Effector memory CD4-positive, alpha-beta T cell (primary cell): ENCODE measurements at regions not wholly inside any gene's neighbourhood (a gene's known extent, or its start where the extent isn't known, plus 50 kb on each side); places are given as distances from the start of the nearest gene placed in this dataset.
"Not testable (repeated sequence)": the region's sequence is repeated elsewhere in the genome, so short reads cannot be mapped to it uniquely, and the experiment has no call there.

Source experiments
- DNase-seq, 3 donors: peaks; one replicate each; pipeline ENCODE4 v3.0.0-alpha.2; 2020
- H3K27ac ChIP-seq: 2 replicates; pipeline ENCODE4 v1.7.0; 2013; ENCODE audit warnings: mild to moderate bottlenecking, low read length, moderate library complexity; ENCODE audit not compliant: insufficient read depth, poor library complexity, severe bottlenecking
- H3K27me3 ChIP-seq: replicated peaks from 2 replicates; pipeline ENCODE4 v1.7.0; 2013; ENCODE audit warnings: mild to moderate bottlenecking, low read length; ENCODE audit not compliant: insufficient read depth, control insufficient read depth, poor library complexity, severe bottlenecking
- H3K36me3 ChIP-seq: 2 replicates; pipeline ENCODE4 v1.7.0; 2013; ENCODE audit warnings: mild to moderate bottlenecking, low read length, moderate library complexity; ENCODE audit not compliant: control insufficient read depth, insufficient read depth
- H3K4me1 ChIP-seq: 2 replicates; pipeline ENCODE4 v1.7.0; 2013; ENCODE audit warnings: low read length, mild to moderate bottlenecking; ENCODE audit not compliant: control insufficient read depth, insufficient read depth, poor library complexity, severe bottlenecking
- H3K4me3 ChIP-seq: 2 replicates; pipeline ENCODE4 v1.7.0; 2013; ENCODE audit warnings: low read length, low read depth, mild to moderate bottlenecking; ENCODE audit not compliant: insufficient read depth, poor library complexity, severe bottlenecking
- H3K9me3 ChIP-seq: 2 replicates; pipeline ENCODE4 v1.7.0; 2013; ENCODE audit warnings: mild to moderate bottlenecking, low read length, moderate library complexity; ENCODE audit not compliant: control insufficient read depth

GRCh38 chr6:67792996-67793395, 842.1 kb upstream of the ADGRB3 start:
- H3K9me3 ChIP-seq, result no peaks in the 10 kb centered on the region
- no peak for DNase-seq
- no peak overlapping the region for H3K4me3 ChIP-seq
- no peaks in the 10 kb centered on the region for H3K4me1 ChIP-seq
- H3K27ac ChIP-seq, result no peak overlapping the region
- H3K27me3 ChIP-seq, result no peaks in the 10 kb centered on the region
- H3K36me3 ChIP-seq, result no peaks in the 10 kb centered on the region

DNA sequence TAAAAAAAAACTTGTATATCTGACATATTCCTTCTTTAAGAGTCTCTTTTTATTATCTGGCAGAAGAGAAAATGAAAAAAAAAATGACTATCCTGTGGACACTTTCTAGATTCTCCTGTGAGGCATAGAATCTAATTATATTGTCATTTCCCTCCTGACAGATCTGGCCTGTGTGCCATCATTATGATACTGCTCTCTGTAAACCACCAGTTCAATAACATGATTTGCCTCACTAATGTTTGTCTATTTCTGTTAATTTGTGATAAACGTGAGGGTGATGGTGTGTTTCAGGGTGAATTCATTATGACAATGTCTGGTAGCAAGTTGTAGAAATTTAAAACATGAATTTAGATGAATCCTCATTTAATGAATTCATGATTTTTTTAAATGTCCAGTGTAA, 844.5 kb upstream of the ADGRB3 start:
- Histone ChIP-seq H3K9me3 (no peaks in the 10 kb centered on the region), H3K27ac (no peak overlapping the region), H3K4me1 (no peaks in the 10 kb centered on the region), H3K27me3 (no peaks in the 10 kb centered on the region), H3K4me3 (no peak overlapping the region), H3K36me3 (no peaks in the 10 kb centered on the region)
- no peak for DNase-seq

DNA sequence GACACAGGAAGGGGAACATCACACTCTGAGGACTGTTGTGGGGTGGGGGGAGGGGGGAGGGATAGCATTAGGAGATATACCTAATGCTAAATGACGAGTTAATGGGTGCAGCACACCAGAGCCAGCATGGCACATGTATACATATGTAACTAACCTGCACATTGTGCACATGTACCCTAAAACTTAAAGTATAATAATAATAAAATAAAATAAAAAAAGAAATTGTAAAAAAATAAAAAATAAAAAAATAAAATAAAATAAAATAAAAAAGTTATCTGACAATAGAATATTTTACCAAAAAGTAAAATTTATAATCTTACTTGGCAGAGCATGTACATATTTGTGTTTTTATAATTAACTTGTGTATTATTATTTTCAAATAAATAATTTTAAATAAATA, 848.0 kb upstream of the ADGRB3 start:
- H3K36me3 ChIP-seq, H3K9me3 ChIP-seq, H3K27ac ChIP-seq, H3K27me3 ChIP-seq, DNase-seq, H3K4me3 ChIP-seq, H3K4me1 ChIP-seq: not testable (repeated sequence)

DNA sequence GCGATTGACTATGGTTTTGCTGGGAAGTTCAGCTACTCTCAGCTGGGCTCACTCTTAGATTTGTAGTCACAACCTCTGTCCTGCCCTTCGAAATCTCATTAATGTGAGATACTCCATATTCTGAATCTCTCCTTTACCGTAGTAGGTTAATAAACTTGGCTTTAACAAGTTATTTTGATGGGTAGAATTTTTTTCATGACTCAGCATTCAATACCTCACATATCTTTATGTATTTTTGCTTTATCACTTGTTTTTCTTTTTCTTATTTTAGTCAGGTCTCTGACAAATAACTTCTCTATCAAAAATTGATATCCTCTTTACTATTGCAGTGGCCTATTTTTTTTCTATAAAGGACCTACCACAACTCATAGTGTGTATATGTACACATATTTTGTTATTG, 855.2 kb upstream of the ADGRB3 start:
- H3K9me3 ChIP-seq, result no peaks in the 10 kb centered on the region
- no peaks in the 10 kb centered on the region for H3K27me3 ChIP-seq
- no peak overlapping the region for H3K27ac ChIP-seq
- no peak for DNase-seq
- H3K4me1 ChIP-seq, result no peaks in the 10 kb centered on the region
- no peak overlapping the region for H3K4me3 ChIP-seq
- H3K36me3 ChIP-seq, result no peaks in the 10 kb centered on the region

- Histone ChIP-seq H3K4me3 (no peak overlapping the region), H3K27ac (no peak overlapping the region), H3K27me3 (no peaks in the 10 kb centered on the region), H3K9me3 (no peaks in the 10 kb centered on the region), H3K36me3 (no peaks in the 10 kb centered on the region), H3K4me1 (no peaks in the 10 kb centered on the region)
- no peak for DNase-seq
Measured at GRCh38 chr6:67775333-67775732, 859.7 kb upstream of the ADGRB3 start.

DNA sequence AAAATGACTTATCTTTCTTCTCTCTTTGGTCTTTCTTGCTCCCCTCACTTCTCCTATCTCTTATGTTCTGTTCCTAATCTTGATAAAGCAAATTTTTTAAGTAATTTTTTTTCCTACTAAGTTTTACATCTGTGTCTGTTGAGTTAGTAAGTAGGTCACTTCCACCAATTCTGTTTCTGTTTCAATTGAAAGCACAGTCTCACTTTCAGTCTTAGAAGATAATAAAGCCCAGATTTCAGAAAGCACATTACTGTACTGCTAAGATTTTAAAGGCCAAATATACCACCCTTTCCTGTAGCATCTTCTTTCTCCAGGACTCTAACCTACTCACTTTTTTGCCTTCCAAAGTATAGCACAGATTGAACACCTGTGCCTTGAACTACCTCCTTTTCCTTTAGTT, 866.1 kb upstream of the ADGRB3 start:
- H3K27me3 ChIP-seq, result no peaks in the 10 kb centered on the region
- H3K27ac ChIP-seq, result no peak overlapping the region
- H3K4me3 ChIP-seq, result no peak overlapping the region
- H3K9me3 ChIP-seq, result no peaks in the 10 kb centered on the region
- H3K36me3 ChIP-seq, result no peaks in the 10 kb centered on the region
- no peaks in the 10 kb centered on the region for H3K4me1 ChIP-seq
- DNase-seq, result no peak

DNA sequence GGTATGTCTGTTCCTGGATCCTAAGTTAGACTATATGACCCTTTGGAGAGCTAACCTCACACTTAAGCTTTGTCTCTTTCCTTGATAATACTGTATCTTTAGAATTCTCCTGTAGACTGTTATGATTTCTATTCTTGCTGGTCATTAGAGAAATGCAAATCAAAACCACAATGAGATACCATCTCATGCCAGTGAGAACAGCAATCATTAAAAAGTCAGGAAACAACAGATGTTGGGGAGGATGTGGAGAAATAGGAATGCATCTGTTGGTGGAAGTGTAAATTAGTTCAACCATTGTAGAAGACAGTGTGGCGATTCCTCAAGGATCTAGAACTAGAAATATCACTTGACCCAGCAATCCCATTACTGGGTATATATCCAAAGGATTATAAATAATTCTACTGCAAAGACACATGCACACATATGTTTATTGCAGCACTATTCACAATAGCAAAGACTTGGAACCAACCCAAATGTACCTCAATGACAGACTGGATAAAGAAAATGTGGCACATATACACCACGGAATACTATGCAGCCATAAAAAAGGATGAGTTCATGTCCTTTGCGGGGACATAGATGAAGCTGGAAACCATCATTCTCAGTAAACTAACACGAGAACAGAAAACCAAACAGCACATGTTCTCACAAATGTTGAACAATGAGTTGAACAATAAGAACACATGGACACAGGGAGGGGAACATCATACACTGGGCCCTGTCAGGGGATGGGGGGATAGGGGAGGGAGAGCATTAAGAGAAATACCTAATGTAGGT, 867.8 kb upstream of the ADGRB3 start:
- H3K27me3 ChIP-seq, H3K9me3 ChIP-seq, H3K4me1 ChIP-seq, H3K4me3 ChIP-seq, H3K27ac ChIP-seq, DNase-seq, H3K36me3 ChIP-seq: not testable (repeated sequence)

DNA sequence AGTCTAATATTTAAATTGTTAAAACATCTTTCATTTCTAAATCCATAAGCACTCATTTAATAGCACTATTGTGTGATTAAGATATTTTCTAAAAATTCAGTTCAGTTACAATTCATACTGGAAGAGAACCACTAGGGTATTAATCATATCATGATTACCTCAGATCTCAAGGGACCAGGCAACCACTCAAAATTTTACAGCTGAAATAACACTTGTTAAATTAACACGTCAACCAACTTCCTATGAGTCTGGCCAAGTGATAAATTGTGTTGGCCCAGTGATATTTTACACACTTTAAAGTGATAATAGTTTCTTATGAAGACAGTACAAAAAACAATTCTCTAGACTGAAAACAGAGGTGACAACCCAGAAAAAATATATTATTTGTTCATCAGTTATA, 869.0 kb upstream of the ADGRB3 start:
- Histone ChIP-seq H3K4me1 (no peaks in the 10 kb centered on the region), H3K9me3 (no peaks in the 10 kb centered on the region), H3K4me3 (no peak overlapping the region), H3K27me3 (no peaks in the 10 kb centered on the region), H3K36me3 (no peaks in the 10 kb centered on the region), H3K27ac (no peak overlapping the region)
- no peak for DNase-seq

DNA sequence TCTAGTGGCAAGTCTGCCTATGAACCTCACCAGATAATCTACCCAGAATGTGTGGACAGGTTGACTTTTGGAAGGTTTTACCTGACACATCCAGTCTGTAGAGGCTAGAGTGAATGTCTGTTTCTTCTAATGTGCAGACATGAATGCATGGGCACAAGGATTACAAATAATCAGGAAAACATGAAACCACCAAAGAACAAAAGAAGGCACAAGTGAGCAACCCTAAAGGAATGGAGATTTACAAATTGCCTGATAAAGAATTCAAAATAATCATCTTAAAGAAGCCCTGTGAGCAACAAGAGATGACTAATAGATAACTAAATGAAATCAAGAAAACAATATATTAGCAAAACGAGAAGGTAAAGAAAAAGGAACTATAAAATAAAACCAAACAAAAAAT, 876.1 kb upstream of the ADGRB3 start:
- Histone ChIP-seq H3K36me3 (no peaks in the 10 kb centered on the region), H3K4me3 (no peak overlapping the region), H3K27me3 (no peaks in the 10 kb centered on the region), H3K9me3 (no peaks in the 10 kb centered on the region), H3K27ac (no peak overlapping the region), H3K4me1 (no peaks in the 10 kb centered on the region)
- no peak for DNase-seq

GRCh38 chr6:67757465-67758033, 877.5 kb upstream of the ADGRB3 start:
- no peak overlapping the region for H3K27ac ChIP-seq
- DNase-seq, result no peak
- H3K27me3 ChIP-seq, result no peaks in the 10 kb centered on the region
- H3K4me1 ChIP-seq, result no peaks in the 10 kb centered on the region
- no peak overlapping the region for H3K4me3 ChIP-seq
- no peaks in the 10 kb centered on the region for H3K9me3 ChIP-seq
- H3K36me3 ChIP-seq, result no peaks in the 10 kb centered on the region
